HG03469 (cell line): ENCODE measurements at regions not wholly inside any gene's neighbourhood (a gene's known extent, or its start where the extent isn't known, plus 50 kb on each side); places are given as distances from the start of the nearest gene placed in this dataset.
"Not testable (repeated sequence)": the region's sequence is repeated elsewhere in the genome, so short reads cannot be mapped to it uniquely, and the experiment has no call there.

ENCODE experiments used
- ATAC-seq: cut with Tn5 transposase; IDR thresholded peaks from one replicate; pipeline ENCODE4 v1.9.1; 2021; ENCODE audit warnings: mild to moderate bottlenecking, moderate library complexity, moderate number of reproducible peaks; ENCODE audit not compliant: unreplicated experiment

- ATAC-seq: no peak
Observed at GRCh38 chr1:61581251-61581650, 143.7 kb downstream of the TM2D1 start.

DNA sequence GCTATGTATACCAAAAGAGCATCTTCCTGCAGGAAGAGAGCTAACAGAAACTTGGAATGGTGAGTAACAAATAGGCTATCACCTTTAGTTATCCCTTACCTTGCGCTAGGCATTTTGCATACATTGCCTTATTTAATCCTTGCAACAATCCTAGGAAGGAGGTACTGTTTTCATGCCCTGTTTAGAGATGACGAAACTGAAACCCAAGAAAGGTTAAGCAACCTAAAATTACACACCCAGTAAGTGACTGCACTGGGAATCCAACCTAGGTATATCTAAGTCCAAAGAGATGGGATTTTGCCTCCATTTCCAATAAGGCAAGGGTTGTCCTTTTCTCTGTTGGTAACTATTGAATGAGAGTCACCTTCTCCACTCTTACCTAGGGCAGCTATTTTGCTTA, 144.5 kb downstream of the TM2D1 start:
- ATAC-seq: no peak

DNA sequence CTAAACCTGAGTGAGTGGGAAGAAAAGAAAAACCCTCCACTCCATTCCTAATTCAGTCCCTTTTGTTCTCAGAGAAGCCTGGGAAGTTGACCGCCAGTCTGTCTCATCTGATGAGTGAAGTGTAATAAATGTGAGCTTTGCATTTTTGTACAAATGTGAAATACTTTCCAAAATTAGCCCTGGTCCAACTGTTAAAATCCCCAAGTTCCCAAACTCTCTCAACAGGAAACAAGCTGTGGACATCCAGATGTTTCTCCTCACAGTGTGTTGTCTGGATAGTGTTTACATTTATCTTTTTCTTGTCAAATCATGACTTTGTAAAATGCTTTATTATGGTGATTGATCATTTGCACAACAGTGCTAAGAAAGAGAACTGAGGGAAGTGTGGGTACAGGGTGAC, 145.1 kb downstream of the TM2D1 start:
- no peak for ATAC-seq

GRCh38 chr1:61572046-61572445, 152.9 kb downstream of the TM2D1 start:
- no peak for ATAC-seq

GRCh38 chr1:61570191-61570590, 154.8 kb downstream of the TM2D1 start:
- ATAC-seq: no peak

DNA sequence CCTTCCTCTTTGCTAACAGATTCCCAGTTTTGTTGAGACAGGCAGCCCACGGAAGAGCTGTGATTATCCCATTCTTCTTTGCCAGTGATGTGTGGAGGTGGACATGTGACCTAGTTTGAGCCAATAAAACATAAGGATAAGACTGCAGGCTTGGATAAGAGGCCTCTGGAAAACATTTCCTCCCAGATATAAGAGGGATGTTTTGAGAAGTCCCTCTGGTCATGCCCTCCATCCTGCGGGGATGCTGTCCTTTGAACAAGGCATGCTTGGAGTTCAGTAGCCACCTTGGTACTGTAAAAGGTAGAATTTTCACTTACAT, 155.7 kb downstream of the TM2D1 start:
- ATAC-seq: no peak

DNA sequence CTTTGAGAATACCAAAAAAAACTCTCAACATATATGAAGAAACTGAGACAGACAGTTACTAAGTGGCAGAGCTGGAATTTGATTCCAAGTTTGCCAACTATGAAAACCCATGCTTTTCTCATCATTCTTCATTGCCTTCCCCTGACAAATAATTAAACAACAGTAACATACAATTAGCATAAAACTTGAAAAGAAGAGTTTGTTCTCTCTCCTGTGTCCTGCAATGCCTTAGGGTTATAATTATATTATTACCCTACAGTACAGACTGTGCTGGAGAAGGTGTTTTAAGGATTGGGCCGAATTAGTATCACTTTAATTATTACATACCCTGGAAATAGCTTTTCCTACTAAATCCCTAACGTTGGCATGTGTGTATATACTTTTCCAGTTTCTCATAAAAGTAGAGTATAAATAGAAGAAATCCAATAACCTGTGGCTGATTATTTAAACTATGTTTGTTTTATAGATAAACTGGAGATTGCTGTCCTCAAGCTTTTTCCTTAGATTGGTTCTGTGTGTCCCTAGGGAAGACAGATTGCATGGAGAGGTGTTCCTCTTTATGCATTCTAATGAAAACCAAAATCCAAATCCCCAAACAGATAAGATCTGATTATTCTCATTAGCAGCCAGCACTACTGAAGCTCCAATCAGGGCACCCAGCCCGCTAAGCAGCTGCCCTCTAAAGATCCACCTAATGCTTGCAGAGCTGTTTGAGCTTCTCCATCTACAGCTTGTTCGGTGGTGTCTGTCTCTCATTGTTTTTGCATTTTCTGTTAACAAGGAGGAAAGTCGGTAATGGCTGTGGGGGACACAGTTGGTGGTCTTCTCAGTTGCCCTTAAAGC, 156.3 kb downstream of the TM2D1 start:
- no peak for ATAC-seq

- no peak for ATAC-seq
Observed at GRCh38 chr1:61566177-61566576, 158.8 kb downstream of the TM2D1 start.

DNA sequence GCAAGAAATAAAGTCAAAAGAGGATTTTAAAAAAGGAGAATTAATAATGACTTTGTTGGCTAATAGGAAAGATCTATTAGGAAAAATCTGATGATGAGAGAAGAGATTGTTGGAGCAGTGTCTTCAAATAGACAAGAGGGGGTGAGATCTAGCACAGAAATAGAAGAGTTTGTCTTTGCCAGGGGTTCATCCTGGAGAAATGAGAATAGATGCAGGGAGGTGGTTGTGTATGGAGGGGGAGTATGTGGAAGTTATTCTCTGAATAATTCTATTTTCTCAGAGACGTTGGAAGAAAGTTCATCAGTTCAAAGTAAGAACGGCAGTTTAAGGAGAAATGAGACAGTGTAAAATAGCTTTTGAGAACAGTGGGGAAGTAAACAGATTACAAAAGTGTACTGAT, 161.3 kb downstream of the TM2D1 start:
- no peak for ATAC-seq

DNA sequence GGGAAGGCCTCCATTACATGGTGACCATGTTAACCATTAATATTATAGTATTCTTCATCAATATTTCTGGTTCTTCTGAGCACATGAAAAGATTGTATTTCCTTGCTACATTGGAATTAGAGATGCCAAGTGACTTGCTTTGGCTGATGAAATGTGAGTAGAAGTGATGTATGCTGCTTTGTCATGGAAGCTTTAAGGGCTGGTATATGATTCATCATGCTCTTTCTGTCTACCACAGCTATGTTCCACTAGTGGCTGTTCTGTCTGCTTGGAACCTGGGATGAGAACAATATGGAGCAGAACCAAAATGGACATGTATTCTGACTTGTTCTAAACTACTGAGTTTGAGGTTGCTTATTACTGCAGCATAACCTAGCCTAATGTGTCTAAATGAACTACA, 163.3 kb downstream of the TM2D1 start:
- no peak for ATAC-seq

- ATAC-seq: no peak
Observed at GRCh38 chr1:61560385-61560784, 164.6 kb downstream of the TM2D1 start.

DNA sequence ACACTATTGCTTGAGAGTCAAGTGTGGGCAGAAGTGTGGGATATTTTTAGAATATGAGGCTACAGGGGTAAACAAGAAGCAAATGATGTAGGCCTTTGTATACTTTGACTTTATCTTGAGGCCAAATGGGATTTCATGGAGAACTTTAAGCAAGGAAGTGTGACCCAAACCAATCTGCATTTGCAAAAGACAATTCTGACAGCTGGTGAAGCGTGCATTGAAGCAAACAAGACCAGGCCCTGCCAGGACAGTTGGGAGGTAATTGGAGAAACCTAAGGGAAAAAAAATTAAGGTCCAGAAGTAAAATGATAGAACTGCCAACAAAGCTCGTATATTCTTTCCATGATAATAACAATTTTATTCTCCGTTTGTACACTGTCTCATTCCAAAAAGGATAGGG, 168.3 kb downstream of the TM2D1 start:
- ATAC-seq: no peak

DNA sequence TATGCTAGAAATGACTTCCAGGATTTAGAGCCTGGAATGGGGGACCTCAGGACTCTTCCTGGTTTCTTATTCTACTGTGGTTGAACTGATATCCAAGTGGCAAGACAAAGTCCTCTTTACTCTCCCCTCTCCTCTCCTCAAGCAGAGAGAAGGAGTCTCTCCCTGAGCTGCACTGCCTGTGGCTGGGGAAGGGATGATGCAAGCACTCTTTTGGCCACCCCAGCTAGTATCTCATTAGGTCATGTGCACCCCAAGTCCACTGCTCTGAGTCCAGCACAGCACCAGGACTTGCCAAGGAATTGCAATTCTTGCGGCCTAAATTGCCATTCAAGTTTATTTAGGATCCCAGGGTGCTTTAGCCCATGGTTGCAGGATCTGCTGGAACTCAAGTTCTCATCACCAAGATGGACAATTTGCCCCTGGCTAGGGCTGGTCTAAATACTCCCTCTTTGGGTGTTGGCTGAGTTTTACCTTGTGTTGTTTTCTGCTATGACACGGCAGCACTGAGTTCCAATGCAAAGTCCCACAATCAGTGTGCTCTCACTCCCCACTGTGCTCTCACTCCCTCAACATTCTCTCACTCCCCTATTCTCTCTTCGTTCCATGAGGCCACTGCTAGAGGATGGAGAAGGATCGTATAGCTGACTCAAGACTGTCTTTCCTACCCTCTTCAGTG, 172.2 kb downstream of the TM2D1 start:
- ATAC-seq: no peak

DNA sequence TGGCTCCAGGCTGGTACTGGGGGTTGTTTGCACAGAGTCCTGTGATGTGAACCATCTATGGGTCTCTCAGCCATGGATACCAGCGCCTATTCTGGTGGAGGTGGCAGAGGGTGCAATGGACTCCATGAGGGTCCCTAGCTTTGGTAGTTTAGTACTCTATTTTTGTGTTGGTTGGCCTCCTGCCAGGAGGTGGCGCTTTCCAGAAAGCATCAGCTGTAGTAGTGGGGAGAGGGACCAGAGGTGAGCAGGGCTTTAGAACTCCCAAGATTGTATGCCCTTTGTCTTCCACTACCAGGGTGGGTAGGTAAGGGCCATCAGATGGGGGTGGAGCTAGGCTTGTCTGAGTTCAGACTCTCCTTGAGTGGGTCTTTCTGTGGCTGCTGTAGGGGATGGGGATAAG, 177.6 kb downstream of the TM2D1 start:
- not testable (repeated sequence) for ATAC-seq

DNA sequence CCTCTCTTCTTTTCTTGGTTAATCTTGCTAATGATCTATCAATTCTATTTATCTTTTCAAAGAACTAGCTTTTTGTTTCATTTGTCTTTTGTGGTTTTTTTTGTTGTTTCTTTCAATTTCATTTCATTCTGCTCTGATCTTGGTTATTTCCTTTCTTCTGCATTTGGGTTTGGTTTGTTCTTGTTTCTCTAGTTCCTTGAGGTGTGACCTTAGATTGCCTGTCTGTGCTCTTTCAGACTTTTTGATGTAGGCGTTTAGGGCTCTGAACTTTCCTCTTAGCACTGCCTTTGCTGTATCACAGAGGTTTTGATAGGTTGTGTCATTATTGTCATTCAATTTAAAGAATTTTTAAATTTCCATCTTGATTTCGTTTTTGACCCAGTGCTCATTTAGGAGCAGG, 180.1 kb downstream of the TM2D1 start:
- not testable (repeated sequence) for ATAC-seq

DNA sequence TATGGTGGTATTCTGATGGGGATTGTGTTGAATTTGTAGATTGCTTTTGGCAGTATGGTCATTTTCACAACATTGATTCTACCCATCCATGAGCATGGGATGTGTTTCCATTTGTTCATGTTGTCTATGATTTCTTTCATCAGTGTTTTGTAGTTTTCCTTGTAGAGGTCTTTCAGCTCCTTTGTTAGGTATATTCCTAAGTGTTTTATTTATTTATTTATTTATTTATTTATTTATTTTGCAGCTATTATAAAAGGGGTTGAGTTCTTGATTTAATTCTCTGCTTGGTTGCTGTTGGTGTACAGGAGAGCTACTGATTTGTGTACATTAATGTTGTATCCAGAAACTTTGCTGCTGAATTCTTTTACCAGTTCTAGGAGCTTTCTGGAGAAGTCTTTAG, 181.4 kb downstream of the TM2D1 start:
- ATAC-seq: not testable (repeated sequence)

DNA sequence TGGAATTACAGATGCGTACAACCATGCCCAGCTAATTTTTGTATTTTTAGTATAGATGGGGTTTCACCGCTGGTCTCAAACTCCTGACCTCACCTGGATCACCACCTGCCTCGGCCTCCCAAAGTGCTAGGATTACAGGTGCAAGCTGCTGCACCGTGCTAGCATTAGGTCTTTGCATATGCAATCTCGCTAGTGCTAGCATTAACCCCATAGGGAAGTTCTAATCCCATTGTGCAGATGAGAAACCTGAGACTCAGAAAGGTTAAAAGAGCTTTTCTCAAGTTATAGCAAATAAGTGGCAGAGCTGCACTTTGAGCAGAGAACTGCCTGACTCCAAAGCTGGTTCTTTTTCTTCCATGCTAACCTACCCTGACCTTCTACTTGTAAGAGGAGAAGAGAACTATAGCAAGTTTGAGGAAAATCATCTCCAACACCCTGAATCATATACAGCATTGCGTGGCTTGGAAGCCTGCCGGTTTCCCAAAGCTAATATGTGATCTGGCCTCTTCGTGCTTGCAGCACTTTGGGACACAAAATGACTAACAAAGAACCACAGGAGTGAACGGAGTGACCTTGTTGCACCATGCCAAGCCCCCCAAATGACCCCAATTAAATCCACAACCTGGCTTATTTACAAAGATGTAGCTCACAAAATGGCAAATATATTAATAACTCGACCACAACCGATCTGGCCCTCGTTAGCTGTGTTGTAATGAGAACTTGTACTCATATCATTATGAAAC, 185.1 kb downstream of the TM2D1 start:
- no peak for ATAC-seq

DNA sequence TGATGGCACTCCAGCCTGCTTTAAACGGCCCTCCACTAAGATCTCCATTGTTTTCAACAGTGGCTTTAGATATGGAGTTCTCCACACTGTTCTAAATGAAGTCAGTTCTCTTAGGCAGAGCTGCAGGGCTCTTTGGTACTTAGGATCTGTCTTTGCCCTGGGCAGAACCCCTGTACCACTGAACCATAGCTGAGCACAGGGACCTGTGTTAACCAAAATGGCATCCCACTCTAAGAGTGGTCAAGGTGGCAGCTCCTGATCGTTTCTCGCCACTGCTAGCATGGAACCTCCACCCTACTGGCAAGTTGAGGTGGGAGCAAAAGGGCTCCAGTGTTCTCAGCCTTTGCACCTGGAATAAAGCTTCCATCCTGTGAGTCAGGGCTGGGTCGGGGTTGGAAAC, 186.7 kb downstream of the TM2D1 start:
- ATAC-seq: no peak

- no peak for ATAC-seq
Observed at GRCh38 chr1:61536174-61537108, 188.5 kb downstream of the TM2D1 start.

- ATAC-seq: no peak
Observed at GRCh38 chr1:61534847-61535246, 190.1 kb downstream of the TM2D1 start.

GRCh38 chr1:61533546-61533945, 191.4 kb downstream of the TM2D1 start:
- ATAC-seq: no peak
